NCI-H446 (cell line): ENCODE measurements at regions not wholly inside any gene's neighbourhood (a gene's known extent, or its start where the extent isn't known, plus 50 kb on each side); places are given as distances from the start of the nearest gene placed in this dataset.

Source experiments
- DNase-seq, 2 experiments: peaks; one replicate each; lab custom pipeline; 2025; lab: John Stamatoyannopoulos, UW

DNA sequence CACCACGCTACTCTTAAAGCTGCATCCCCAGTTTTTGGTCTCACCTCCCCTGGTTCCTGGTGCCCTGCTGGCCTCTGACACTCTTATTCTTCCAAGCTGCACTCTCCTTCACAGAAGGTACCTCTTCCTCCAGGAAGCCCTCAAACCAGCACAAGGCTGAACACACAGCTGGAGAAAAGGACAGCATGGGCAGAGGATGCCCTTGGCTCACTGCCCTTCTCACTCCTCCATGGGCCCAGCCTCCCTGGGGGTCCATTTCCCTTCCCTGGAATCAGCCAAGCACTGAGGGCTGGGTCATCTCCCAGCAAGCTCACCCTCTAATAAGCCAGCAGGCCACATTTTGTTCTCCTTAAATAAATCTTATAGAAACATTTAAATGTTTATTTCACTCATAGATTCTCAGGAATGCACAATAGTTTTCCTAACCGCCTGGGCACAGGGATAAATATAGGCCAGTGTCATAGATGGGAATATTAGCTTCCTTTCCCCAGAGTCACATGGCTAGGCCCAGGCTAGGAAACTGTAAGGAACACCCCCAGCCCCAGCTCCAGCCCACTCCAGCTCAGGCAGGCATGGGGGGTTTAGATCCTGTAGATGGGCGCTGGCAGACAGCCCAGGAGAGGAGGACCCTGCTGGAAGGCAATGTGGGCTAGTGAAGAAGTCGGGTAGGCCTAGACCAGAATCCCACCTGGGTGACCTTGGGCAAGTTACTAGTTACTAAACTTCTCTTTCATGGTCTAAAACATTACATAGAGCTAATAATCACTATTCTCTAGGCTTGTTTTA is 51.5 kb downstream of the IRAG1 start:
- no peak for DNase-seq

DNA sequence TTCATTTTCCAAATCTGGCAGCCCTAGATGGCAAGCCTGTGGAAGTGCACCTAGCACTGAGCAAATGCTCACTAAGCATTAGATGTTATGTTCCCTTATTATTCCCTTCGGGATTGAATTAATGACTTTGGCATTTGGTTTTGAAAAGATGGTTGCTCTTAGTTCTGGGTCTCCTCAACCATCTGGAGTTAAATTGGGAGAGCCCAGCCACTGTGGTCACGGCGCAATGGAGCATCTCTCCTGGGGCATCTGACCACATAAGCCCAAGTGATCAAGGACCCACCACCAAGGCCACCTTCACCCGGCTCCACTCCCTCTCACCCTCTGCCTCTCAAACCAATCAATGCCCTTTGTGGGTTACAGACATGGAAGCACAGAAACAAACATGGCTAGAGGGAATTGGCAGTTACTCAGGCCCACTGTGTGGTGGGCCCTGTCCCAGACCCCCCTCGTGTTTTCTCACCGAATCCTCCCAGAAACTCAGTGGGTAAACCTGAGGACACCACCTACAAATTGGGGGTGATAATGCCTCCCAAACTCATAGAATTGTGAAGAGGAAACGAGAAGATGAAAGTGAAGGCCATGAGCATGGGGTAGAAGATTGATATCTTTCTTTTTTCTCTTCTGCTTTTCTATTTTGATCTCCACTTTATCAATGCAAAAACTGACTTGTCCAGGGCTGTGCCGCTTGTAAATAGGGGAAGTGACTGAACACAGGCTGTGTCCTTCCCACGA is 52.2 kb downstream of the IRAG1 start:
- no peak for DNase-seq

DNA sequence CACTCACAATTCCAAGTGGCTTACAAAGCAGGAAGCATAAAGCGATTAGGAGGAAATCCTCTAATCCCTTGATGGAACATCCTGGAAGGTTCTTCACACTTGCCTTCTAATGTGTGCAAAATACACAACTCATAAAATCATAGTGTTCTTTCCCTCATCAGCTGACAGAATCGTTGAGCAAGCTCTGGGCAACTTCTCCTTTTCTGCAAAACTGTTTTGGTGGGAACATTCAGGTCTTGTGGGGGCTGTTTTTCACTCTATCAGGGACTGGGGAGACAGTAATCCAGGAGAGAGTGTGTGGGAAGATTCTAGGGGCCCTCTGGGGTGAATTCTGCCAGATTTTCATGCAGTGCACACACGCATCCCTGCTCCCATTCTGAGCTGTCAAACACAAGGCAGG is 53.2 kb downstream of the IRAG1 start:
- no peak for DNase-seq

DNA sequence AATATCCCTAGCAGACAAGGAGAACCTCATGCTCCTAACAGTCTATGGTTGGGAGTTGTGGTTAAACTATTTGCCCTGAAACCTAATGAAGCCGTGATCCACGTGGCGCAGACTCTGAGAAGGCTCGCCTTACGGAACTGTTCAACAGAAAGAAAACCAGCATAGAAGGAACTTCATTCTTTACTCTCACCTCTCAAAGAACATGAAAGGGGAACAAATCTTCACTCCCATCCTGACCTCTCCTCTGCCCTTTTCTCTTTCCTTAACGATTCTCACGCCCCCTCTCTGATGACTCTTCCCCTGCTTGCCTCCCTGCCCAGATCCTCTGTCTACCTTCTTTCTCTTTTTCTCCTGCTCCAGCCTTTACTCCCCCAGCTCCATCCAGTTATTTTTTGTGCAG is 54.2 kb downstream of the IRAG1 start:
- DNase-seq, result no peak

DNA sequence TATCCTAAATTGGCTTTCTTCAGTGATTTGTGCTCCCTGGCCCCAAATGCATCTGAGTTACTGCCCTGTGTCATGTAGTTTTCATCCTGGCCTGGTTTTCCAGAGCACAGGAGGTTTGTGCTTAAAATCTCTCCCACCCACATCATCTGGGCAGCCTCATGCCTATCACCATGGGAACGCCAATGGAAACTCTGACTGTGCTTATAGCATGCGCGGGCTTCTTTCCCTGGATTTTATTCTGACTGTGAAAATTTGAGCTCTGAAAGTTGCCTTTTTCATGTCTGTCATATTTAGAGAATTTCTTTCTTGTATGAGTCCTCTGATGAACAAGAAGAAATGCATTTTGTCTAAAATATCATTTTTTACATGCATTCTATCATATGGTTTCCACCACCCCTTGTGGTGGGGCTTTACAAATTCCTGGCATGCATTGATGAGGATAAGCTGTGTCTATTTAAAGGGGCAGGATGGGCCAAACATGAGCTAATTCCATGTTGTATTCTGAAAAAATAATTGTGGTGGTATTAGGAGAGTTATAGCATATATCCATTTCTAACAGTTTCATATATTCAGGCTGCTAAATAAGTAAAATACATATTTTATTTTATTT is 55.1 kb downstream of the IRAG1 start:
- no peak for DNase-seq

DNA sequence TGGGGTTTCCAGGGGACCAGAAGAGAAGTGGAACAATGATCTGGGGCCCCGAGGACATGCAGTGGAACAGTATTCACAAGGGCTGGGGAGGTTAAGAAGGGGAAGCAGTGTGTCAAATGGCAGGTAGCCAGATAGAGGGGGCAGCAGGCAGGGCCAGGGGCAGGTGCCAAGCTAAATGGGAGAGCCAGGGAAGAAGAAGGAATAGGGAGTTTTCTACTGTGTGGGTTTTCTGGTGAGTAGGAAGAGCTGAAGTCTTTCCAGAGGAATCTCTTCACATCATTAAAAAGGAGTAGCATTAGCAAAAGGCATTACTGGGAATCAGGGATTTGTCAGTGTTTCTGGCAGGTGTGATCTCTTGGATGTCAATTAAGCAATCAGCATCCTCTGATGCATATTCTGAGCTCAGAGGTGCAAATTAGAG is 55.8 kb downstream of the IRAG1 start:
- no peak for DNase-seq

DNA sequence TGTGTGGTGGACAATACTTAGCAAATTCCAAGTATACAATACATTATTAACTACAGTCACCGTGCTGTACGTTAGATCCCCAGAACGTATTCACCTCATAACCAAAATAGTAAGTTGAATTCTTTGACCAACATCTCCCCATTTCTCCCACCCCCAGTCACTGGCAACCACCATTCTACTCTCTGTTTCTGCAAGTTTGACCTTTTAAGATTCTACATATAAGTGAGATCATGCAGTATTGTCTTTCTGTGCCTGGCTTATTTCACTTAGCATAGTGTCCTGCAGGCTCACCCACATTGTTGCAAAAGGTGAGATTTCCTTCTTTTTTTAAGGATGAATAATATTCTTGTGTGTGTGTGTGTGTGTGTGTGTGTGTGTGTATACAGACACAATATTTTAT is 59.1 kb downstream of the IRAG1 start:
- DNase-seq, result no peak

DNA sequence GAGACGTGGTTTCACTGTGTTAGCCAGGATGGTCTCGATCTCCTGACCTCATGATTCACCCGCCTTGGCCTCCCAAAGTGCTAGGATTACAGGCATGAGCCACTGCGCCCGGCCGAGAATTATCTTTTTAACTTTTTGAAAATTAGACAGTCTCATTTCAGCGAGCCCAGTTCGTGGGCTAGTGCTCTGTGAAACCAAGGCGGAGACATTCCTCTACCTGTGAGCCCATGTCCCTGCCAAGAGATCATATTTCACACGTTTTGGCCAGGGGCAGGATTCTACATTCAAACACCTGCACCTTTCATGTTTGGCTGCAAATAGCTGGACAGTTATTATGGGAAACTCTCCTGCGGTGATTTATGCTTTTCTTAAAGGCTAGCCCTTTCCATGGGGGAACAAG is 60.3 kb downstream of the IRAG1 start:
- DNase-seq, result no peak

DNA sequence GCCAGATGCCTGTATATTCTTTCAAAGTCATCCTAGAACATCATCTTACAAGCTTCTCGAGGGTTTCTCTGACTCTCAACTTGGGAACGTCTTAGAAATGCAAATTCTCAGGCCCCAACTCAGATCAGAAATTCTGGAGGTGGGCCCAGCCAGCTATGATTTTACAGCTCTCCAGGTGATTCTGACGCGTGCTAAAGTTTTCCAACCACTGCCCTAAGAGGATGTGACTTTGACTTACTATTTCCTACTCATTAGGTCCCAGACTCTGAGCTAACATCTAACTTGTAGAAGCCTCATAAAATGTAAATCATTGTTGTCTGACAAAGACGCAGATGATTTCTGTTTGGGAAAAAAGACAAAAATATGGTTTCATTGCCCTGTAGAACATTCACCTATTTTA is 61.1 kb downstream of the IRAG1 start:
- no peak for DNase-seq

DNA sequence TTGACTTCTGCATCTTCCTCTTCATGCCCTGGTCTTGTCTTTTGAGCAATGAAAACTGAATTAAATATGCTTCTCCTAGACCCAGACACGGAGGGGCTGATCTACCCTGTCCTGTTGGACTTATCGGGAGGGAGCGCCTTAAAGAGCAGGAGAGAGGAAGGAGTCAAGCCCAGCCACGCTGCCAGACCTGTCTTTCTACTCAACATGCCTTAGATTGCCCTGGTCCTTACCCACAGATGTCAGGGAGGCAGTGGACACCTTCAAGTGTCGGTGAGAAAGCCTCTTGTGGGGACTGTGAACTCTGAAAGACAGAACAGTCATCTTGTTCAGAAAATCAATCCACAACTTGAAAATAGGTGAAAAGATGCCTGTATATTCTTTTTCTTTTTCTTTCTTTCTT is 61.8 kb downstream of the IRAG1 start:
- DNase-seq, result no peak

DNA sequence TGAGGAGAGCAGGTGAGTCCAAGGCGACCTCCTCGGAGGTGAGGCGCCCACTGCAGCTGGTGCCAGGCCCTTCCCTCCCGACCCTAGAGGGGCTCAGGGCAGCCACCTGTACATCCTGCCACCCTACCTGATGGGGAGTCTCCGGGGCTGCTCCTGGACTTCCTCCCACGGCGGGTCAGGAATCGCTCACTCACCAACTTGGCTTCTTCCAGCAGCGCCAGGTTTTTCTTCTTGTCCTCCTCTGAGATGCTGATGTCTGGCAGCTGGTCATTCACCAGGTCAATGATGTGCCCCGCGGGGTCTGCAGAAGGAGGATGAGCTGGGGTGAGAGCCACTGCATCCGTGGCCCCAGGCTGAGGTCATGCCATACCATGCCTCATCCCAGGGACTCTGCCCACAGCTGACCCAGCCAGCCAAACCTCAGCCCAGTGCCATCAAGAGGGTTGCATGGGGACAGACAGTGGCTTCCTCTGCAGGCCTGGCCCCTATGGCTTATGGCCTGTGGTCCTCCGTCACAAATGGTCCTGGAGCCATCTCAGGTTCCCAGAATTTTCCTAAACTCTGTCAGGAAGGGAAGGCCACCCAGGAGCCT is 61.0 kb upstream of the LYVE1 start:
- no peak for DNase-seq

DNA sequence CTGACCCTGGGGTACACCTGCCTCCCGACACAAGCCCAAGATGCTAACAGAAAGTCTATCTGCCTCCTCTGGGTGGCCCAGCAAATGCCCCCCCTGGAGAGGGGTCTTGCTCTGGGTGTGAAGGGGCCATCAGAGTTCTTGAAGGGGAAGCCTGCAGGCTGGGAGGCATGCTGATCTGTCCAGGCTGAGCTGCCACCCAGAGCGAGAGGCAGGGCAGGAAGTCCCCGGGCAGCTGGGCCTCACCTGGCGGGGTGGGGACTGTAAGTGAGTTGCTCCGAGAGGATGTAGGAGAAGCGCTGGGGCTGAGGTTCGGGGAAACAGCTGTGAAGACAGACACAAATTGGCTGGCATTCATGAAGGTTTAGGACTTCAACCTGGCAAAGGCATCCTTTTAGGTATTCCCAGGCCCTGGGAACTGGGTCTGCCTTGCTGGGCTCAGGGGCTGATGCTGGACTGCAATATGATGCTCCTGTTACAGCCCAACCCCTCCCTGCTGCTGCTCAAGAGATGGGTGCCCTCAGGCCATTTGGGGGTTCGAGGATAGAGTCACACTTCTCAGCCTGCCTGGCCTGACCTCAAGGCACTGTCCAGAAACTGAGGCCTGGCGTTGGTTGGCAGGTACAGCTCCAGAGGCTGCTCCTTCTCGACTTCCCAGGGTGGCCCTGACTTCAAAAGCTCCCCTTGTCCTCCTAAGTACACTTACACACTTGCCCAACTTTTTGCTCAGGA is 60.2 kb upstream of the LYVE1 start:
- no peak for DNase-seq

DNA sequence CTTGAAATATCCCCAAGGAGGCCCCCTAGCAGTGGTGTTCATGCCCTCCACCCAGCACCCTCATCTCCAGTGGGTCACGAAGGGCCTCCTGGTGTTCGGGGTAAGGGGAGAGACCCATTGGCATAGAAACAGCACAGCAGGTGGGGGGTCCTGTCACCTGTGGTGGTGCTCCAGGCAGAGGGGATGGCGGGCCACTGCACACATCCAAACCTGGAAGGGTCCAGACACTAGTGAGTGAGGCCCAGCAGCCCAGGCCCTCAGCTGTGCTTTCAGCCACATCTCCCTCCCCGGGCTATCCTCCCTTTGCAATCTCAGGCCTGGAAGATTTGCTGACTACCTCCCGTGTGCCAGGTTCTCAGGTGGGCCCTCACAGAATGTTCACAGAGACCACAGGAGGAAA is 59.4 kb upstream of the LYVE1 start:
- no peak for DNase-seq

DNA sequence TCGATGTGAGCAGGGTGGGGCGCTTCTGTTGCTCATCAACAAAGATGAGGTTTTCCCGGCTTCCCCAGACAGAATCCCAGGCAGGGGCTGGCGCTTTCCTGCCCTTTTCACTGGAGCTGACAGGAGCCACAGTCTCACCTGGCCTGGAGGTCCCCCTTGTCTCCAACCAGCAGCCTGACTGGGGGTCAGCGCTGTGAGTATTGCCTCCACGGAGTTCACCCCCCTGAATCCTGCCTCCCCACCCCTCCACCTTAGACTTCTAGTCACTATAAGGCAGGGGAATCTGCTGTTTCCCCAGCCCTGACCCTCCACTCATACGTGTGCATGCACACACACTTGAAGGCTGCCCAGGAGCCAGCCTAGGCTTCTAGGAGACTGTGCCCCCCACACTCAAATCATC is 58.8 kb upstream of the LYVE1 start:
- DNase-seq, result no peak

DNA sequence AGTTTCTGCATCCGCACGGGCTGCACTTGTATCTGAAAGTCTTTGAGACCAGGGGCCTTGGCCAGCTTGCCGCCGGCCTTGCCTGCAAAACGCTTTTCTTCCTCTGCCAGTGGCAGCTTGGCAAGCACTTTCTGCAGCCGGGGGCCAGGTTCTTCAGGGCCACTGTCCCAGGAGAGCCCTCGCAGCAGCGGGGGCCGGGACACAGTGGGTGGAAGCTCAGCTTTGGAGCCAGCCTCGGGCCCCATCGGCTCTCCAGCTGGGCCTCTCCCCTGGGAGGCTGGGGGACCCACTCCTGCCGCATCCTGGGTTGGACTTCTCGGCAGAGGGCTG is 57.5 kb upstream of the LYVE1 start:
- no peak for DNase-seq

DNA sequence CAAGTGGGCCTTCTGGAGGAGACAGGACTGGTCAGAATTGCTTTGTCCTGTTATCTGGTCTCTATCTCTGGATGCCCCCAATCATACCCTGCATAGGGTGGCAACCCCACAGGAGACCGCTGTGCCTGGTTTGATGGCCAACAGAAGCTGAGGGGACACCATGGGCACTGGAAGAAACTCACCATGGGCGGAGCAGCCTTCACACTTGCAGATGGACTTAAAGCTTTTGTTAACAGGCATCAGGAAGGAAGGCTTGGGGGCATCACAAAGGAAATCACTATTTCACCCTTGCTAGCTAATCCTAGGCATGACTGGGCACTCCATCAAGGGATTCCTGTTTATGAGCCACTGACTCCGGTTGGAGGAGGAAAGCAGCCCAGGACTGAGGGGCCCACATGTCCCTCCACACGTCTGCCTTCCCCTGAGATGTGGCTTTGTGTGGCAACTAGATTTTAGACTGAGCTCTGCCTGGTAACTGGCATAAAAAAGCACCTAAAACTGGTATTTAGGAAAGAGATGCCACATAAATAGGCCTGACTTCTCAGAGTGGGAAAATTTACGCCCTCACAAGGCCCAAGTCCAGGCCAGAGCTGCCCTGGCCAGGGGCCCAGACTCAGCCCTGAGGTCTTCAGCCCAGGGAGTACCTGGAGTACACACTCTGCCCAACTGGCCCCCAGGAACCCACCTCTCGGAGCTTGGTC is 57.0 kb upstream of the LYVE1 start:
- DNase-seq, result no peak

DNA sequence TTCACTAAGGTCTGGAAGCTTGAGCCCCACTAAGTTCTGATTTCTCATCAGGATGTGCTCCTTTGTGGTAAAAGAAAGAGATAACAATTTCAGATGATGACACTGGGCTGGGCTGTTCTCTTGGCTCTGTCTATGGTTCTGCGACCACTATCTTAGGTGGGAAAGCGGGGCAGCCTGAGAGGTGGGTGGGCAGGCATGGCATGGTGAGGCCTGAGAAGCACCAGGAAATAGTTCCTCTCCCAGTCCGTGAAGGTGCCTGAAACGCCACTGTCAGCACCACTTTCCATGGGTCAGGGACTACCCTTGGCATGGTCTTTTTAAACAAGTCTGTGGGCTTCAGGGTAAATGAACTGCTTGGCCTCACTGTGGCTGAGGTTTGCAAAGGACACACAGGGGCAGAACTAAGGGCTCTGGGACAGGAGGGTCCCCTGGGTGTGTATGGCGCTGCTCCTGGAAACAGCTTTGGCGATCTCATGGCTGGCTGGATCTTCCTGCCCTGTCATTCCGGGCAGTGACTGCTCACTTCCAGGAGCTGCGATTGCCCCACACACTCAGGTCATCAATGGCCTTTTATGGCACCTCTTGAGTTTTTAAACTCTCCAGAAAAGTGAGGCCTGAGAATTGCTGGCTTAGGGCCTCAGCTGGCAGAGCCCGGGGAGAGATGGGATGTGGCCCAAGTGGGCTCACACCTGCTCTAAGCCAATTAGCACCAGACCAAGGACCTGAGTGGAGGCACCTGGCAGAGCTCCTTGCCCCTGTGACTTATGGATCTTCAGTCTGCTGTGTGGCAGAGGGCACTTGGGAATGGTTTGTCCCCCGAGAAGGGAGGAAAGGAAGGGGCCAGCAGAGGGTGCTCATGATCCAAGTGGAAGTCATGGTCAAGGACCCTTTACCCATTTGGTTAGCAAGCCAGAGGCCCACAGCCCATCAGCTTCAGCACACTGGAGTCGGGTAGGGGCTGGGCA is 55.6 kb upstream of the LYVE1 start:
- DNase-seq, result peak; percentile 9 to 24

DNA sequence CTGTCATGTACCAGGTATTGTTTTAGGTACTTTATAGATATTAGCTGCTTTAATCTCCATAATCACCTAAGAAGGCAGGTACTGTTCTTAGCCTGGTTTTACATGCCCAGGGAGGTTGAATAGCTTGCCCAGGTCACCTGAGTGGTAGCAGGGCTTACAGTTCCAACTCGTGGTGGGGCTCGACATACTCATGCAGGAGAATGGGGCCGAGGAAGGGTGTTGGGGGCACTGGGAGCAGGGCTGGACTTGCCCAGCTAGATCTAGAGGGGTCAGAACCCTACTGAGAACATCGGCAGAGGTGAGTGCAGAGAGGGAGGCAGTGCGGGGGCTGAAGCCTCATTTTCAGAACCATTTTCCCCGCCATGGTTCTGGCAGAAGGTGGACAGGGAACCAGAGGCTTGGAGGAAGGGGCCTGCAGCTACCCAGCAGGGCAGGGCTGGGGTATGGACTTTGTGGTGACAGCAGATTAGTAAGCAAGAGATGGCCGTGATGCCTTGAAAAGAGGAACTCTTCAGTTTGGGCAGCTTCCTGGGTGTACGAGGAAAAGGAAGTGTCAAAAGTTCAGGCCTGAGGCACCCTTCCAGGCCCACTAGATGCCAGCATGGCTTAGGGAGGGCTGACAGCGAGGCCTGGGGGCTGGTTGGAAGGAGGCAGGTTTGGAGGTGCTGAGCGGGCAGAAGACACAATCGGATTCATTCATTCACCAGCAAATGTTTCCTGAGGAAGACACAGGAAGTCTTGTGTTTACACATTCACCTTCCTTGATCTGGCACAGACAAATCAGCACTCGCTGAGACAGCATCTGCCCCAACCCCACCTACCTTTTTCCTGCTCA is 54.7 kb upstream of the LYVE1 start:
- DNase-seq, result no peak

DNA sequence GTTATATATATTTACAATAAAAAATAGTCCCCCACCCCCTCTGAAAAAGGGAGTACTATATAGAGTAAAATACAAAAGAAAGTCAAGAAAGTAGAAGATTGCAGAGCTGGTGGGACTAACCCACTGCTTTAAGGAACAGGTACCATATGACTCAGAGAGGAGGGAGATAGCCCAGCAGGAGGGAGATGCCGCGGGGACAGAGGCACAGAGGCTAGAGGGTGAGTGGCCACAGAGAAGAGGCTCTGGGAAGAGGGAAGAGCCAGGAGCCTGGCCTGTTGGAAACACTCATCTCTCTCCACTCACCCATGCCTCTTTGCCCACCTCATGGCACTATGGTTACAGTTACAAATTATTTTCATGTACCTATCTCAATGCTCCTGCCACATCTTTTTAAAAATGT is 53.6 kb upstream of the LYVE1 start:
- no peak for DNase-seq
